Karpas-422 (cell line): ENCODE measurements at regions not wholly inside any gene's neighbourhood (a gene's known extent, or its start where the extent isn't known, plus 50 kb on each side); places are given as distances from the start of the nearest gene placed in this dataset.

ENCODE experiments used
- DNase-seq: peaks from one replicate; pipeline ENCODE4 v3.0.0-alpha.2; 2015
- H2AFZ ChIP-seq: fragments of 200-600 bp; sonication (generic); 2 replicates; pipeline ENCODE4 v1.6.1; 2014; ENCODE audit warnings: antibody characterized with exemption, low read length, mixed read lengths
- H3K27ac ChIP-seq: fragments of 200-600 bp; sonication (generic); 2 replicates; pipeline ENCODE4 v1.5.1; 2014; ENCODE audit warnings: mild to moderate bottlenecking, low read length, moderate library complexity
- H3K27me3 ChIP-seq: fragments of 200-600 bp; sonication (generic); 2 replicates; pipeline ENCODE4 v1.6.1; 2014; ENCODE audit warnings: low read length, mixed read lengths
- H3K36me3 ChIP-seq: fragments of 200-600 bp; sonication (generic); 2 replicates; pipeline ENCODE4 v1.6.1; 2014; ENCODE audit warnings: low read length, mixed read lengths; ENCODE audit not compliant: insufficient read depth
- H3K4me1 ChIP-seq: fragments of 200-600 bp; sonication (generic); 2 replicates; pipeline ENCODE4 v1.6.1; 2014; ENCODE audit warnings: mild to moderate bottlenecking, low read length, mixed read lengths
- H3K4me2 ChIP-seq: fragments of 200-600 bp; sonication (generic); 2 replicates; pipeline ENCODE4 v1.6.1; 2014; ENCODE audit warnings: low read length, low read depth, mild to moderate bottlenecking; ENCODE audit not compliant: poor library complexity, severe bottlenecking
- H3K4me3 ChIP-seq: fragments of 200-600 bp; sonication (generic); 2 replicates; pipeline ENCODE4 v1.5.1; 2014; ENCODE audit warnings: mild to moderate bottlenecking, antibody characterized with exemption, low read length, mixed read lengths
- H3K79me2 ChIP-seq: fragments of 200-600 bp; sonication (generic); 2 replicates; pipeline ENCODE4 v1.6.1; 2014; ENCODE audit warnings: mild to moderate bottlenecking, low read length, mixed read lengths
- H3K9ac ChIP-seq: fragments of 200-600 bp; sonication (generic); 2 replicates; pipeline ENCODE4 v1.6.0; 2014; ENCODE audit warnings: low read length
- H3K9me2 ChIP-seq: fragments of 200-600 bp; sonication (generic), shearing (Covaris generic); replicated peaks from 2 replicates; pipeline ENCODE4 v1.6.0; 2014; ENCODE audit warnings: mild to moderate bottlenecking, low read length, moderate library complexity; ENCODE audit not compliant: insufficient read depth
- H3K9me3 ChIP-seq: fragments of 300-700, 200-600 bp; sonication (generic); 2 replicates; pipeline ENCODE4 v1.6.1; 2014; ENCODE audit warnings: low read length, mixed read lengths
- H4K20me1 ChIP-seq: fragments of 200-600 bp; sonication (generic); 2 replicates; pipeline ENCODE4 v1.6.1; 2014; ENCODE audit warnings: mild to moderate bottlenecking, antibody characterized with exemption, low read length, low read depth; ENCODE audit not compliant: insufficient read depth

DNA sequence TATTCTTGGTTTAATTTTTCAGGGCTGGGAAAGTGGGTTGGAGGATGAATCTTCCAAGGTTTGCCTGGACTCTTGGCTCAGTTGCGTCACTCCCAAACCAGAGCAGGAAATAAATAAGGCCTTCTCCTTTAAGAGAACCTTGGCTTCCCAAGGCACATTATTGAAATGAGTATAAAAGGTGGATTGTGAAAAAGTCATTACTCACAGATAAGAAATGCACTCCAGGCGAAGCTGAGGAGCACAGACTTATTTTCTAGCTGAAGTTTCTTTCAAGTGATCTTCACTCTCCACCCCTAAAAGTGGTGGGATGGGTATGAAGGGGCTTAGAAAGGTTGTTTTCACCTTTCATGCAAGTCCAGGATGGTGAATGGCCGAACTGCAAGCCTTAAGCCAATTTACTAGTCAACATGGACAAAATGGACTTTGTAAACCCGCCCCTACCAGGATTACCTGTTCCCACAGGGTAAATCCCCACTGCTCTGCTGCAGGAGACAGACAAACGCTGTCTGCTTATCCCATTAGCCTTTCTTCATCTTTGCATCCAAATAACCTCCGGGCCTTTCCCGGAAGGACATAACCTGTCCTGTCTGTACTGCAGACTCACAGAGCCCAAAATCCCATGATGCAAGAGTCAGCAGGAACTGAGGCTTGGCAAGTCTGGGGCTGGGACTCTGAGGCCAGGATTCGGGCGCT is 207.6 kb downstream of the BCL11B start:
- no peaks in the 10 kb centered on the region for H4K20me1 ChIP-seq
- no peaks in the 10 kb centered on the region for H3K79me2 ChIP-seq
- H3K27me3 ChIP-seq, result no peaks in the 10 kb centered on the region
- no peaks in the 10 kb centered on the region for H3K9me2 ChIP-seq
- H3K9me3 ChIP-seq, result peaks cover 6% of the 10 kb centered on the region; the same call in 1 of the 2 replicates
- H3K27ac ChIP-seq, result no peak overlapping the region
- H3K4me3 ChIP-seq, result no peak overlapping the region
- no peak overlapping the region for H3K9ac ChIP-seq
- H2AFZ ChIP-seq, result no peak overlapping the region
- H3K36me3 ChIP-seq, result no peaks in the 10 kb centered on the region
- no peak overlapping the region for H3K4me2 ChIP-seq
- no peaks in the 10 kb centered on the region for H3K4me1 ChIP-seq
- no peak for DNase-seq

GRCh38 chr14:99065551-99065950 is 206.4 kb downstream of the BCL11B start:
- Histone ChIP-seq H3K27ac (no peak overlapping the region), H3K9me3 (peaks cover 6% of the 10 kb centered on the region; the same call in 1 of the 2 replicates)

DNA sequence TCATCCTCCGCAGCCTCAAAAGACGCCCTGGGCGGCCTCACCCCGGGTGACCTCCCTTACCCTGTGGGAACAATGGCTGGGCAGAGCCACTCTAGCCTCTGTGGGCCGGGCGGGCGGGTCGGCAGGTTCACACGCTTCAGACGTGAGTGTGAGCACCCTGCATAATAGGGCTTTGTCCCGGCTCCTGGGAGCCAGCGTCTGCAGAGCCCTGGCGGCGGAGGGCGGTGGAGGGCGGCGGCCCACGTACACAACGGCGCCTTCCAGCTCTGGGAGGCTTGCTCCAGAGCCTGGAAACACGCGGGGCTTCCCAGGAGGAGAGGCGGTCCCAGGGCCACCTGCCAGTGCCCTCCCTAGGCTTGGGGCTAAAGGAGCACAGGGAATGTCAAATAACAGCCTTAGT is 205.6 kb downstream of the BCL11B start:
- no peaks in the 10 kb centered on the region for H3K4me1 ChIP-seq
- no peaks in the 10 kb centered on the region for H3K9me2 ChIP-seq

More at GRCh38 chr14:99065551-99065950, 206.4 kb downstream of the BCL11B start:
- DNase-seq, result no peak
- Histone ChIP-seq H3K4me3 (no peak overlapping the region), H3K9me2 (no peaks in the 10 kb centered on the region), H3K4me2 (no peak overlapping the region), H3K9ac (no peak overlapping the region), H3K4me1 (no peaks in the 10 kb centered on the region), H4K20me1 (no peaks in the 10 kb centered on the region), H2AFZ (no peak overlapping the region), H3K36me3 (no peaks in the 10 kb centered on the region), H3K27me3 (no peaks in the 10 kb centered on the region), H3K79me2 (no peaks in the 10 kb centered on the region)

GRCh38 chr14:99067141-99067920 is 204.7 kb downstream of the BCL11B start:
- Histone ChIP-seq H4K20me1 (no peaks in the 10 kb centered on the region), H3K4me2 (no peak overlapping the region), H3K4me1 (no peaks in the 10 kb centered on the region), H3K9me2 (no peaks in the 10 kb centered on the region), H3K9ac (no peak overlapping the region), H3K9me3 (peaks cover 6% of the 10 kb centered on the region; the same call in 1 of the 2 replicates), H2AFZ (no peak overlapping the region), H3K4me3 (no peak overlapping the region), H3K27me3 (no peaks in the 10 kb centered on the region), H3K27ac (no peak overlapping the region), H3K36me3 (no peaks in the 10 kb centered on the region), H3K79me2 (no peaks in the 10 kb centered on the region)
- DNase-seq, result no peak

More for the DNA sequence above, 205.6 kb downstream of the BCL11B start:
- Histone ChIP-seq H3K4me3 (no peak overlapping the region), H3K27me3 (no peaks in the 10 kb centered on the region), H4K20me1 (no peaks in the 10 kb centered on the region), H3K9ac (no peak overlapping the region), H3K4me2 (no peak overlapping the region), H3K79me2 (no peaks in the 10 kb centered on the region), H3K27ac (no peak overlapping the region), H3K36me3 (no peaks in the 10 kb centered on the region), H3K9me3 (peaks cover 6% of the 10 kb centered on the region; the same call in 1 of the 2 replicates), H2AFZ (no peak overlapping the region)
- DNase-seq, result no peak

DNA sequence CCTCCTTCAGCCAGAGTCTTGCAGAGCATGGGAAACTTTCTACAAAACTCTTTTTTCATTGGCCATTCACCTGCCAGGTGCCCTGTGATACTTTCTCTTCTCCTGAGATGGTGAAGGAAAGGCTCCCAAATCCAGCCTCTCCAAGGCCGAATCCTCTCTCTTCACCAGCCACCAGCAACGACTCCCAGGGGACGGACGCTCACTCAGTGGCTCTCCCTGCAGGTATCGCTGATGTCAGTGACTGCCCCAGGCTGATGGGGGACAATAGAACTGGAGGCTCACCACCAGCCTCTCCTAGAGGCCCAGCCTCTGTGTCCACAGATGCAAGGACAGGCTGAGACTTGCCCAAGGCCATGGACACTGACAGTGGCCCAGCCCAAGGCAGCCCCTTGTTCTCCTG is 204.1 kb downstream of the BCL11B start:
- Histone ChIP-seq H3K9ac (no peak overlapping the region), H3K4me2 (no peak overlapping the region), H3K4me3 (no peak overlapping the region), H2AFZ (no peak overlapping the region), H3K79me2 (no peaks in the 10 kb centered on the region), H3K9me2 (no peaks in the 10 kb centered on the region), H3K9me3 (peaks cover 6% of the 10 kb centered on the region; the same call in 1 of the 2 replicates), H4K20me1 (no peaks in the 10 kb centered on the region), H3K36me3 (no peaks in the 10 kb centered on the region), H3K27ac (no peak overlapping the region), H3K27me3 (no peaks in the 10 kb centered on the region), H3K4me1 (no peaks in the 10 kb centered on the region)
- no peak for DNase-seq

DNA sequence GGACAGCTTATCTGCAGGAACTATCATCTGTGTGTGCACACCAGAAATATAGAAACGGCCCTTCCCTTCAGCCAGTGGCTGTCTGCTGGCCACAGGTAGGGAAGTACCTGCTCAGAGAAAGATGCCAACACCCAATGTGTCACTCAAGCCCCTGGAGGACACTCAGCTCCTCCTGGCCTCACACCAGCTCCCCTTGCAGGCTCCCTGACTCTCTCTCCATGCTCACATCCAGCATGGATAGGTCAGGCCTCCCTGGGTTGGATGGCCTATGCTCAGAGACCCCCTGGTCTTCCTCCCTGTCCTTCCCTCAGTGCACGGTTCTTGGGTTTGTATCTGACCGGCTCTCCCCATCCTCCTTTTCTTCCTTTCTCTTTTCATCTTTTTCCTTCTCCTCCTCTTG is 202.1 kb downstream of the BCL11B start:
- H3K4me3 ChIP-seq, result no peak overlapping the region
- no peaks in the 10 kb centered on the region for H3K27me3 ChIP-seq
- H3K9ac ChIP-seq, result no peak overlapping the region
- H3K9me3 ChIP-seq, result peaks cover 6% of the 10 kb centered on the region; the same call in 1 of the 2 replicates
- no peak overlapping the region for H3K4me2 ChIP-seq
- H3K4me1 ChIP-seq, result no peaks in the 10 kb centered on the region
- no peaks in the 10 kb centered on the region for H4K20me1 ChIP-seq
- no peaks in the 10 kb centered on the region for H3K36me3 ChIP-seq
- no peak for DNase-seq
- no peaks in the 10 kb centered on the region for H3K79me2 ChIP-seq
- H3K27ac ChIP-seq, result no peak overlapping the region
- H3K9me2 ChIP-seq, result no peaks in the 10 kb centered on the region
- H2AFZ ChIP-seq, result no peak overlapping the region

- Histone ChIP-seq H3K79me2 (no peaks in the 10 kb centered on the region), H2AFZ (no peak overlapping the region), H3K4me1 (no peaks in the 10 kb centered on the region), H3K9me3 (peaks cover 6% of the 10 kb centered on the region; the same call in 1 of the 2 replicates), H3K36me3 (no peaks in the 10 kb centered on the region), H3K9ac (no peak overlapping the region), H3K27me3 (no peaks in the 10 kb centered on the region), H3K4me2 (no peak overlapping the region), H4K20me1 (no peaks in the 10 kb centered on the region), H3K4me3 (no peak overlapping the region), H3K27ac (no peak overlapping the region), H3K9me2 (no peaks in the 10 kb centered on the region)
- DNase-seq, result no peak
Measured at GRCh38 chr14:99072433-99072832, 199.6 kb downstream of the BCL11B start.

- Histone ChIP-seq H3K9me3 (peaks cover 6% of the 10 kb centered on the region; the same call in 1 of the 2 replicates), H3K4me1 (no peaks in the 10 kb centered on the region), H3K9me2 (no peaks in the 10 kb centered on the region), H4K20me1 (no peaks in the 10 kb centered on the region), H3K27ac (no peak overlapping the region), H2AFZ (no peak overlapping the region), H3K4me2 (no peak overlapping the region), H3K27me3 (no peaks in the 10 kb centered on the region), H3K36me3 (no peaks in the 10 kb centered on the region), H3K4me3 (no peak overlapping the region), H3K9ac (no peak overlapping the region), H3K79me2 (no peaks in the 10 kb centered on the region)
- no peak for DNase-seq
Measured at GRCh38 chr14:99072956-99073355, 199.0 kb downstream of the BCL11B start.
